GM23338 (cell line): ENCODE measurements at regions not wholly inside any gene's neighbourhood (a gene's known extent, or its start where the extent isn't known, plus 50 kb on each side); places are given as distances from the start of the nearest gene placed in this dataset.
A peak's percentile ranks its signal among the peaks of the same experiment; 100 is the strongest.

Source experiments
- ATAC-seq: fragments of 200-7000 bp; cut with Tn5 transposase; 3 replicates; pipeline ENCODE4 v1.9.1; 2020
- DNase-seq: peaks from one replicate; pipeline ENCODE4 v3.0.0-alpha.2; 2015; ENCODE audit warnings: low spot score
- H2AFZ ChIP-seq: fragments of 200-600 bp; sonication (generic); 2 replicates; pipeline ENCODE4 v1.8.0; 2016; ENCODE audit warnings: antibody characterized with exemption, mild to moderate bottlenecking, moderate library complexity
- H3F3A ChIP-seq: fragments of 200-600 bp; sonication (generic); replicated peaks from 2 replicates; pipeline ENCODE4 v1.8.0; 2017; ENCODE audit warnings: antibody characterized with exemption, mixed run types, low read depth
- H3K27ac ChIP-seq: fragments of 200-600 bp; sonication (generic); 2 replicates; pipeline ENCODE4 v1.6.1; 2016; ENCODE audit warnings: low read depth
- H3K27me3 ChIP-seq: fragments of 200-600 bp; sonication (generic); 2 replicates; pipeline ENCODE4 v1.8.0; 2016; ENCODE audit warnings: mild to moderate bottlenecking, mixed run types, moderate library complexity; ENCODE audit not compliant: insufficient read depth
- H3K36me3 ChIP-seq: fragments of 200-600 bp; sonication (generic); 2 replicates; pipeline ENCODE4 v1.8.0; 2016; ENCODE audit warnings: mild to moderate bottlenecking; ENCODE audit not compliant: insufficient read depth
- H3K4me1 ChIP-seq: fragments of 200-600 bp; sonication (generic); 2 replicates; pipeline ENCODE4 v1.8.0; 2016; ENCODE audit warnings: mild to moderate bottlenecking, moderate library complexity; ENCODE audit not compliant: insufficient read depth
- H3K4me2 ChIP-seq: fragments of 200-600 bp; sonication (generic); 2 replicates; pipeline ENCODE4 v1.7.1; 2017; ENCODE audit warnings: mixed run types
- H3K4me3 ChIP-seq: fragments of 200-600 bp; sonication (generic); 2 replicates; pipeline ENCODE4 v1.6.1; 2016; ENCODE audit warnings: mixed run types
- H3K79me2 ChIP-seq: fragments of 200-600 bp; sonication (generic); replicated peaks from 2 replicates; pipeline ENCODE4 v1.8.0; 2017; ENCODE audit warnings: mild to moderate bottlenecking; ENCODE audit not compliant: insufficient read depth
- H3K9me2 ChIP-seq: fragments of 200-600 bp; sonication (generic); 2 replicates; pipeline ENCODE4 v1.8.0; 2017; ENCODE audit not compliant: insufficient read depth
- H4K20me1 ChIP-seq: fragments of 200-600 bp; sonication (generic); replicated peaks from 2 replicates; pipeline ENCODE4 v1.8.0; 2017; ENCODE audit warnings: mild to moderate bottlenecking; ENCODE audit not compliant: insufficient read depth
- H3K27ac Mint-ChIP-seq: 2 replicates; pipeline ENCODE4 v1.8.0; 2020; ENCODE audit warnings: inconsistent platforms, mild to moderate bottlenecking, moderate library complexity, mixed read lengths
- H3K27me3 Mint-ChIP-seq: 3 replicates; pipeline ENCODE4 v1.8.0; 2022; ENCODE audit warnings: low read depth, mild to moderate bottlenecking, moderate library complexity, mixed read lengths, inconsistent platforms; ENCODE audit not compliant: insufficient read depth, poor library complexity
- H3K36me3 Mint-ChIP-seq: 3 replicates; pipeline ENCODE4 v1.8.0; 2021; ENCODE audit warnings: low read depth, mild to moderate bottlenecking, inconsistent platforms, moderate library complexity, mixed read lengths
- H3K4me1 Mint-ChIP-seq: 3 replicates; pipeline ENCODE4 v1.8.0; 2020; ENCODE audit warnings: mild to moderate bottlenecking, inconsistent platforms, mixed read lengths
- H3K4me3 Mint-ChIP-seq: 3 replicates; pipeline ENCODE4 v1.8.0; 2021; ENCODE audit warnings: moderate library complexity, mild to moderate bottlenecking, inconsistent platforms, mixed read lengths
- H3K9me3 Mint-ChIP-seq: 3 replicates; pipeline ENCODE4 v1.8.0; 2020; ENCODE audit warnings: moderate library complexity, mild to moderate bottlenecking, inconsistent platforms, mixed read lengths
- CREB1 ChIP-seq: fragments of 250-450 bp; sonication (Bioruptor Pico); IDR thresholded peaks from 2 replicates; pipeline ENCODE4 v1.5.0; 2020; ENCODE audit warnings: low read depth, mild to moderate bottlenecking, moderate library complexity
- CTCF ChIP-seq, 2 experiments: fragments of 200-600 bp in 1 of 2; sonication (generic) in 1 of 2; conservative IDR thresholded peaks; 2 replicates each; pipeline versions ENCODE4 v1.5.1 to v1.6.1; 2016 to 2017; ENCODE audit warnings: antibody characterized with exemption in 2 of 2, low read depth in 2 of 2, mild to moderate bottlenecking in 2 of 2, moderate library complexity in 1 of 2
- EZH2 ChIP-seq: fragments of 200-600 bp; sonication (generic); IDR thresholded peaks from one replicate; pipeline ENCODE4 v1.8.0; 2017; ENCODE audit warnings: antibody characterized with exemption, mild to moderate bottlenecking, low read depth; ENCODE audit not compliant: unreplicated experiment
- EZH2phosphoT487 ChIP-seq: fragments of 200-600 bp; sonication (generic); IDR thresholded peaks from one replicate; pipeline ENCODE4 v1.8.1; 2018; ENCODE audit warnings: antibody characterized with exemption; ENCODE audit not compliant: unreplicated experiment
- JUNB ChIP-seq: IDR thresholded peaks from one replicate; pipeline ENCODE4 v1.6.1; 2016; ENCODE audit warnings: antibody characterized with exemption; ENCODE audit not compliant: unreplicated experiment
- NANOG ChIP-seq: IDR thresholded peaks from 2 replicates; pipeline ENCODE4 v1.6.1; 2016; ENCODE audit warnings: antibody characterized with exemption, borderline replicate concordance
- POLR2AphosphoS5 ChIP-seq: IDR thresholded peaks from 2 replicates; pipeline ENCODE4 v1.6.1; 2016; ENCODE audit warnings: antibody characterized with exemption, low read depth
- REST ChIP-seq: IDR thresholded peaks from one replicate; pipeline ENCODE4 v1.6.1; 2018; ENCODE audit warnings: antibody characterized with exemption; ENCODE audit not compliant: unreplicated experiment
- STAT1 ChIP-seq: IDR thresholded peaks from one replicate; pipeline ENCODE4 v1.6.1; 2016; ENCODE audit warnings: antibody characterized with exemption; ENCODE audit not compliant: unreplicated experiment
- ZNF114 ChIP-seq: fragments of 250-450 bp; sonication (Bioruptor Pico); IDR thresholded peaks from 2 replicates; pipeline ENCODE4 v1.5.0; 2020; ENCODE audit warnings: mild to moderate bottlenecking, moderate library complexity
- ZNF331 ChIP-seq: fragments of 250-450 bp; sonication (Bioruptor Pico); IDR thresholded peaks from 2 replicates; pipeline ENCODE4 v1.5.0; 2020; ENCODE audit warnings: low read depth, mild to moderate bottlenecking, moderate library complexity

- Histone ChIP-seq H3K27ac (no peak overlapping the region), H3K36me3 (no peaks in the 10 kb centered on the region), H3K4me2 (0 out of 2 replicates have a peak overlapping the region, but pooled peaks have one; percentile 2), H3K4me1 (peaks cover 10% of the 10 kb centered on the region), H3F3A (no peaks in the 10 kb centered on the region), H3K4me3 (no peak overlapping the region), H4K20me1 (no peaks in the 10 kb centered on the region), H3K27me3 (no peaks in the 10 kb centered on the region), H2AFZ (no peak overlapping the region), H3K79me2 (no peaks in the 10 kb centered on the region), H3K9me2 (no peaks in the 10 kb centered on the region)
- no peaks in the 10 kb centered on the region for H3K36me3 Mint-ChIP-seq
- H3K9me3 Mint-ChIP-seq: no peaks in the 10 kb centered on the region
- H3K27me3 Mint-ChIP-seq: no peaks in the 10 kb centered on the region
- no peak overlapping the region; the same call in none of the 2 replicates for H3K27ac Mint-ChIP-seq
- no peak overlapping the region for H3K4me3 Mint-ChIP-seq
- peak; percentile 29 for DNase-seq
- peak; percentile 50; the same call in 2 of the 3 replicates for ATAC-seq
- H3K4me1 Mint-ChIP-seq: peaks cover 16% of the 10 kb centered on the region
- TF ChIP-seq CREB1: no peak
Observed at GRCh38 chr1:79657951-79658658, 651.6 kb upstream of the ADGRL4 start.

- ATAC-seq: no peak
- H3K27ac ChIP-seq: no peak overlapping the region
- H3K4me3 Mint-ChIP-seq: no peak overlapping the region
- TF ChIP-seq POLR2AphosphoS5: no peak
- TF ChIP-seq CTCF (conservative IDR thresholded peaks at IDR 0.05; ENCODE audit: low read depth in 2 of 2): no peak
- TF ChIP-seq STAT1: no peak
- TF ChIP-seq CREB1: no peak
- no peak for TF ChIP-seq ZNF331
- no peak for TF ChIP-seq NANOG
- no peak for TF ChIP-seq ZNF114
- no peak for TF ChIP-seq EZH2
- no peak for TF ChIP-seq EZH2phosphoT487
- TF ChIP-seq JUNB: no peak
- TF ChIP-seq REST: no peak
Observed at GRCh38 chr1:79655876-79656275, 649.3 kb upstream of the ADGRL4 start.

More at GRCh38 chr1:79655876-79656275, 649.3 kb upstream of the ADGRL4 start:
- Mint-ChIP-seq H3K27ac (no peak overlapping the region), H3K4me1 (peaks cover 16% of the 10 kb centered on the region), H3K9me3 (no peaks in the 10 kb centered on the region), H3K27me3 (no peaks in the 10 kb centered on the region), H3K36me3 (no peaks in the 10 kb centered on the region)
- Histone ChIP-seq H3K4me1 (peaks cover 10% of the 10 kb centered on the region), H3F3A (no peaks in the 10 kb centered on the region), H3K79me2 (no peaks in the 10 kb centered on the region), H3K9me2 (no peaks in the 10 kb centered on the region), H3K4me2 (no peak overlapping the region), H3K36me3 (no peaks in the 10 kb centered on the region), H4K20me1 (no peaks in the 10 kb centered on the region), H3K27me3 (no peaks in the 10 kb centered on the region), H2AFZ (no peak overlapping the region), H3K4me3 (no peak overlapping the region)
- DNase-seq: no peak
